ENCODE measurements at regions not wholly inside any gene's neighbourhood (a gene's known extent, or its start where the extent isn't known, plus 50 kb on each side); places are given as distances from the start of the nearest gene placed in this dataset.

- no peak for DNase-seq
- no peaks in the 10 kb centered on the region for H3K27me3 Mint-ChIP-seq
- H3K27ac Mint-ChIP-seq = no peak overlapping the region
- no peaks in the 10 kb centered on the region for H3K9me3 Mint-ChIP-seq
- H3K4me3 Mint-ChIP-seq = no peak overlapping the region
- POLR2A ChIA-PET = no interaction called here
- no peaks in the 10 kb centered on the region for H3K36me3 Mint-ChIP-seq
- no peaks in the 10 kb centered on the region for H3K4me1 Mint-ChIP-seq (ENCODE audit: low read depth)
- CTCF ChIA-PET = no interaction called here
- intact Hi-C loops (cut with micrococcal nuclease) = no loop called here
Measured at GRCh38 chr1:14440731-14441130, 157.8 kb upstream of the KAZN start.

- Mint-ChIP-seq H3K36me3 (no peaks in the 10 kb centered on the region), H3K4me3 (no peak overlapping the region), H3K4me1 (ENCODE audit: low read depth) (no peaks in the 10 kb centered on the region), H3K27ac (no peak overlapping the region), H3K9me3 (no peaks in the 10 kb centered on the region), H3K27me3 (no peaks in the 10 kb centered on the region)
- ChIA-PET POLR2A (no interaction called here), CTCF (no interaction called here)
- intact Hi-C loops (cut with micrococcal nuclease) = no loop called here
- DNase-seq = no peak
Measured at GRCh38 chr1:14441302-14441741, 157.2 kb upstream of the KAZN start.

- H3K27ac Mint-ChIP-seq = no peak overlapping the region
- intact Hi-C loops (cut with micrococcal nuclease) = no loop called here
- no peaks in the 10 kb centered on the region for H3K4me1 Mint-ChIP-seq (ENCODE audit: low read depth)
- H3K27me3 Mint-ChIP-seq = no peaks in the 10 kb centered on the region
- no peaks in the 10 kb centered on the region for H3K36me3 Mint-ChIP-seq
- no peak overlapping the region for H3K4me3 Mint-ChIP-seq
- ChIA-PET POLR2A (no interaction called here), CTCF (no interaction called here)
- DNase-seq = no peak
- no peaks in the 10 kb centered on the region for H3K9me3 Mint-ChIP-seq
Measured at GRCh38 chr1:14442669-14443068, 155.8 kb upstream of the KAZN start.

- no peak overlapping the region for H3K4me3 Mint-ChIP-seq
- no peaks in the 10 kb centered on the region for H3K36me3 Mint-ChIP-seq
- ChIA-PET CTCF (no interaction called here), POLR2A (no interaction called here)
- no peak overlapping the region for H3K27ac Mint-ChIP-seq
- no peaks in the 10 kb centered on the region for H3K27me3 Mint-ChIP-seq
- H3K9me3 Mint-ChIP-seq = no peaks in the 10 kb centered on the region
- intact Hi-C loops (cut with micrococcal nuclease) = no loop called here
- H3K4me1 Mint-ChIP-seq (ENCODE audit: low read depth) = no peaks in the 10 kb centered on the region
- no peak for DNase-seq
Measured at GRCh38 chr1:14443164-14443787, 155.2 kb upstream of the KAZN start.

- Mint-ChIP-seq H3K9me3 (no peaks in the 10 kb centered on the region), H3K27me3 (no peaks in the 10 kb centered on the region), H3K36me3 (no peaks in the 10 kb centered on the region), H3K4me3 (no peak overlapping the region), H3K4me1 (ENCODE audit: low read depth) (no peaks in the 10 kb centered on the region), H3K27ac (no peak overlapping the region)
- ChIA-PET CTCF (no interaction called here), POLR2A (no interaction called here)
- intact Hi-C loops (cut with micrococcal nuclease) = no loop called here
- no peak for DNase-seq
Measured at GRCh38 chr1:14451217-14451616, 147.3 kb upstream of the KAZN start.

GRCh38 chr1:14452551-14452950, 145.9 kb upstream of the KAZN start:
- Mint-ChIP-seq H3K9me3 (no peaks in the 10 kb centered on the region), H3K4me1 (ENCODE audit: low read depth) (no peaks in the 10 kb centered on the region)
- intact Hi-C loops (cut with micrococcal nuclease) = no loop called here

GRCh38 chr1:14460173-14460572, 138.3 kb upstream of the KAZN start:
- Mint-ChIP-seq H3K27ac (no peak overlapping the region), H3K27me3 (peaks cover 6% of the 10 kb centered on the region), H3K36me3 (no peaks in the 10 kb centered on the region), H3K4me1 (ENCODE audit: low read depth) (no peaks in the 10 kb centered on the region), H3K9me3 (no peaks in the 10 kb centered on the region), H3K4me3 (no peak overlapping the region)
- no peak for DNase-seq
- intact Hi-C loops (cut with micrococcal nuclease) = no loop called here
- POLR2A ChIA-PET = no interaction called here
- CTCF ChIA-PET = no interaction called here

More at GRCh38 chr1:14452551-14452950, 145.9 kb upstream of the KAZN start:
- ChIA-PET POLR2A (no interaction called here), CTCF (no interaction called here)
- DNase-seq = no peak
- no peak overlapping the region for H3K27ac Mint-ChIP-seq
- H3K36me3 Mint-ChIP-seq = no peaks in the 10 kb centered on the region
- H3K27me3 Mint-ChIP-seq = no peaks in the 10 kb centered on the region
- no peak overlapping the region for H3K4me3 Mint-ChIP-seq

- Mint-ChIP-seq H3K27ac (no peak overlapping the region), H3K36me3 (no peaks in the 10 kb centered on the region), H3K4me1 (ENCODE audit: low read depth) (no peaks in the 10 kb centered on the region), H3K4me3 (no peak overlapping the region), H3K9me3 (no peaks in the 10 kb centered on the region), H3K27me3 (peaks cover 6% of the 10 kb centered on the region)
- DNase-seq = no peak
- intact Hi-C loops (cut with micrococcal nuclease) = no loop called here
- POLR2A ChIA-PET = no interaction called here
- CTCF ChIA-PET = no interaction called here
Measured at GRCh38 chr1:14462851-14463250, 135.6 kb upstream of the KAZN start.

GRCh38 chr1:14466006-14466405, 132.5 kb upstream of the KAZN start:
- Mint-ChIP-seq H3K36me3 (no peaks in the 10 kb centered on the region), H3K4me3 (no peak overlapping the region), H3K9me3 (no peaks in the 10 kb centered on the region), H3K27me3 (peaks cover 6% of the 10 kb centered on the region), H3K27ac (no peak overlapping the region), H3K4me1 (ENCODE audit: low read depth) (no peaks in the 10 kb centered on the region)
- no peak for DNase-seq
- intact Hi-C loops (cut with micrococcal nuclease) = no loop called here
- POLR2A ChIA-PET = no interaction called here
- CTCF ChIA-PET = no interaction called here

- POLR2A ChIA-PET = no interaction called here
- DNase-seq = no peak
Measured at GRCh38 chr1:14467112-14467511, 131.4 kb upstream of the KAZN start.

GRCh38 chr1:14468751-14469150, 129.7 kb upstream of the KAZN start:
- ChIA-PET POLR2A (no interaction called here), CTCF (no interaction called here)
- DNase-seq = no peak

More at GRCh38 chr1:14467112-14467511, 131.4 kb upstream of the KAZN start:
- no peaks in the 10 kb centered on the region for H3K9me3 Mint-ChIP-seq
- H3K4me3 Mint-ChIP-seq = no peak overlapping the region
- intact Hi-C loops (cut with micrococcal nuclease) = no loop called here
- peaks cover 6% of the 10 kb centered on the region for H3K27me3 Mint-ChIP-seq
- CTCF ChIA-PET = no interaction called here
- no peaks in the 10 kb centered on the region for H3K36me3 Mint-ChIP-seq
- no peaks in the 10 kb centered on the region for H3K4me1 Mint-ChIP-seq (ENCODE audit: low read depth)
- no peak overlapping the region for H3K27ac Mint-ChIP-seq

GRCh38 chr1:14470802-14471201, 127.7 kb upstream of the KAZN start:
- no peak for DNase-seq
- H3K36me3 Mint-ChIP-seq = no peaks in the 10 kb centered on the region
- H3K27me3 Mint-ChIP-seq = no peaks in the 10 kb centered on the region
- H3K4me1 Mint-ChIP-seq (ENCODE audit: low read depth) = no peaks in the 10 kb centered on the region
- no peaks in the 10 kb centered on the region for H3K9me3 Mint-ChIP-seq
- ChIA-PET POLR2A (no interaction called here), CTCF (no interaction called here)
- no peak overlapping the region for H3K4me3 Mint-ChIP-seq
- intact Hi-C loops (cut with micrococcal nuclease) = no loop called here
- H3K27ac Mint-ChIP-seq = no peak overlapping the region

More at GRCh38 chr1:14468751-14469150, 129.7 kb upstream of the KAZN start:
- H3K4me3 Mint-ChIP-seq = no peak overlapping the region
- H3K27ac Mint-ChIP-seq = no peak overlapping the region
- H3K9me3 Mint-ChIP-seq = no peaks in the 10 kb centered on the region
- peaks cover 1% of the 10 kb centered on the region for H3K27me3 Mint-ChIP-seq
- intact Hi-C loops (cut with micrococcal nuclease) = no loop called here
- no peaks in the 10 kb centered on the region for H3K36me3 Mint-ChIP-seq
- no peaks in the 10 kb centered on the region for H3K4me1 Mint-ChIP-seq (ENCODE audit: low read depth)

- no peak overlapping the region for H3K27ac Mint-ChIP-seq
- H3K4me3 Mint-ChIP-seq = no peak overlapping the region
- POLR2A ChIA-PET = no interaction called here
- no peaks in the 10 kb centered on the region for H3K36me3 Mint-ChIP-seq
- H3K27me3 Mint-ChIP-seq = no peaks in the 10 kb centered on the region
- CTCF ChIA-PET = no interaction called here
- intact Hi-C loops (cut with micrococcal nuclease) = no loop called here
- DNase-seq = no peak
- H3K4me1 Mint-ChIP-seq (ENCODE audit: low read depth) = no peaks in the 10 kb centered on the region
- no peaks in the 10 kb centered on the region for H3K9me3 Mint-ChIP-seq
Measured at GRCh38 chr1:14474856-14475255, 123.6 kb upstream of the KAZN start.
